HCT116 (cell line): ENCODE measurements at regions not wholly inside any gene's neighbourhood (a gene's known extent, or its start where the extent isn't known, plus 50 kb on each side); places are given as distances from the start of the nearest gene placed in this dataset.

ENCODE experiments used
- ATAC-seq: fragments of 200-7000 bp; cut with Tn5 transposase; 2 replicates; pipeline ENCODE4 v1.9.1; 2020; ENCODE audit warnings: mild to moderate bottlenecking, moderate library complexity
- BruUV-seq: library from RNA; stranded (reverse); fragments of 400-500 nt; replicated peaks from 2 replicates; lab custom pipeline; 2021; lab: Mats Ljungman, UMichigan
- CTCF ChIA-PET: fragments of 300-600 bp; sonication (Branson Sonifier 250); formaldehyde crosslinking; loops from one replicate; lab custom pipeline; 2021; ENCODE audit warnings: antibody characterized with exemption; lab: Charles Lee
- POLR2A ChIA-PET: fragments of 300-600, 350-600 bp; sonication (Branson Sonifier 250); formaldehyde crosslinking; loops from one replicate; lab custom pipeline; 2021; ENCODE audit warnings: antibody characterized with exemption; lab: Charles Lee
- RAD21 ChIA-PET, 2 experiments: fragments of 300-600 bp; sonication (Branson Sonifier 250); formaldehyde crosslinking; loops; one replicate each; lab custom pipeline; 2023; ENCODE audit warnings: low total read pairs in 2 of 2; ENCODE audit not compliant: uncharacterized antibody in 2 of 2, unreplicated experiment in 2 of 2, low non-redundant PET in 1 of 2; lab: Charles Lee
- DNase-seq: peaks from one replicate; pipeline ENCODE4 v3.0.0-alpha.2; 2010; ENCODE audit warnings: low read depth, low spot score
- H2AFZ ChIP-seq: fragments of 200-600 bp; shearing (Covaris generic), sonication (generic); 2 replicates; pipeline ENCODE4 v1.6.1; 2017; ENCODE audit warnings: low read depth, mixed run types, mixed read lengths, antibody characterized with exemption, low read length; ENCODE audit not compliant: poor library complexity, severe bottlenecking
- H3K27ac ChIP-seq: 2 replicates; pipeline ENCODE4 v1.5.1; 2012; ENCODE audit warnings: low read depth, low read length
- H3K27me3 ChIP-seq: fragments of 200-600 bp; sonication (generic); 2 replicates; pipeline ENCODE4 v1.6.1; 2016; ENCODE audit warnings: mixed run types, low read length, mixed read lengths; ENCODE audit not compliant: insufficient read depth
- H3K36me3 ChIP-seq, 2 experiments: fragments of 200-500 bp in 1 of 2; fragments of 200-600 bp in 1 of 2; sonication (Bioruptor generic) in 1 of 2; sonication (generic) in 1 of 2; 2 replicates each; pipeline versions ENCODE4 v1.5.1 to v1.6.1; 2014 to 2016; ENCODE audit warnings: low read length in 2 of 2, inconsistent platforms in 1 of 2, mixed read lengths in 1 of 2, mixed run types in 1 of 2; ENCODE audit not compliant: insufficient read depth in 2 of 2, control insufficient read depth in 1 of 2
- H3K4me1 ChIP-seq, 2 experiments: fragments of 200-600 bp in 1 of 2; sonication (generic) in 1 of 2; 2 replicates each; pipeline versions ENCODE4 v1.5.1 to v1.6.1; 2012 to 2017; ENCODE audit warnings: low read length in 2 of 2, inconsistent platforms in 1 of 2, mild to moderate bottlenecking in 1 of 2, mixed read lengths in 1 of 2, mixed run types in 1 of 2, moderate library complexity in 1 of 2; ENCODE audit not compliant: insufficient read depth in 2 of 2, control insufficient read depth in 1 of 2
- H3K4me2 ChIP-seq: fragments of 200-600 bp; sonication (generic); 2 replicates; pipeline ENCODE4 v1.6.1; 2017; ENCODE audit warnings: mixed run types, low read length, mixed read lengths
- H3K4me3 ChIP-seq, 2 experiments: fragments of 200-600 bp in 1 of 2; sonication (generic) in 1 of 2; replicated peaks in 1 of 2; 2 replicates each; pipeline ENCODE4 v1.5.1; 2011 to 2016; ENCODE audit warnings: low read length in 2 of 2, control low read depth in 1 of 2, low read depth in 1 of 2, mild to moderate bottlenecking in 1 of 2, mixed read lengths in 1 of 2, mixed run types in 1 of 2
- H3K79me2 ChIP-seq: fragments of 200-600 bp; sonication (generic); 2 replicates; pipeline ENCODE4 v1.6.1; 2017; ENCODE audit warnings: mild to moderate bottlenecking, mixed run types, low read length, moderate library complexity, mixed read lengths; ENCODE audit not compliant: insufficient read depth
- H3K9ac ChIP-seq: fragments of 200-600 bp; sonication (generic); 2 replicates; pipeline ENCODE4 v1.6.1; 2016; ENCODE audit warnings: low read length, mixed read lengths
- H3K9me2 ChIP-seq: fragments of 200-600 bp; sonication (generic), shearing (Covaris generic); 2 replicates; pipeline ENCODE4 v1.6.1; 2017; ENCODE audit warnings: mixed run types, mild to moderate bottlenecking, moderate library complexity; ENCODE audit not compliant: insufficient read depth
- H3K9me3 ChIP-seq, 2 experiments: fragments of 200-500 bp in 1 of 2; fragments of 200-600 bp in 1 of 2; sonication (Bioruptor generic) in 1 of 2; sonication (generic) in 1 of 2; 2 replicates each; pipeline ENCODE4 v1.6.1; 2014 to 2017; ENCODE audit warnings: low read length in 2 of 2, mixed read lengths in 2 of 2, inconsistent platforms in 1 of 2, low read depth in 1 of 2, mild to moderate bottlenecking in 1 of 2, mixed run types in 1 of 2, moderate library complexity in 1 of 2; ENCODE audit not compliant: control insufficient read depth in 1 of 2, insufficient read depth in 1 of 2
- H4K20me1 ChIP-seq: fragments of 200-600 bp; sonication (generic), shearing (Covaris generic); 2 replicates; pipeline ENCODE4 v1.6.1; 2017; ENCODE audit warnings: mixed run types, mild to moderate bottlenecking, moderate library complexity; ENCODE audit not compliant: insufficient read depth
- CEBPB ChIP-seq: IDR thresholded peaks from 2 replicates; pipeline ENCODE4 v1.6.1; 2012; ENCODE audit warnings: low read depth
- ELF1 ChIP-seq: IDR thresholded peaks from 2 replicates; pipeline ENCODE4 v1.6.1; 2012; ENCODE audit warnings: low read depth, borderline replicate concordance
- FOSL1 ChIP-seq: IDR thresholded peaks from 2 replicates; pipeline ENCODE4 v1.6.1; 2012; ENCODE audit warnings: low read depth
- JUND ChIP-seq: IDR thresholded peaks from 2 replicates; pipeline ENCODE4 v1.6.1; 2012
- MAX ChIP-seq: IDR thresholded peaks from 2 replicates; pipeline ENCODE4 v1.6.1; 2012
- POLR2A ChIP-seq: IDR thresholded peaks from 2 replicates; pipeline ENCODE4 v1.7.0; 2011; ENCODE audit warnings: borderline replicate concordance; ENCODE audit not compliant: insufficient read depth, insufficient read length; ENCODE audit errors: extremely low read depth
- POLR2AphosphoS5 ChIP-seq: IDR thresholded peaks from 2 replicates; pipeline ENCODE4 v1.6.1; 2011; ENCODE audit warnings: mild to moderate bottlenecking, low read depth, low read length, moderate library complexity
- REST ChIP-seq: IDR thresholded peaks from 2 replicates; pipeline ENCODE4 v1.6.1; 2012; ENCODE audit warnings: low read depth
- SP1 ChIP-seq: IDR thresholded peaks from 2 replicates; pipeline ENCODE4 v1.6.1; 2012; ENCODE audit warnings: low read depth
- SRF ChIP-seq: IDR thresholded peaks from 2 replicates; pipeline ENCODE4 v1.6.1; 2012; ENCODE audit warnings: low read depth
- YY1 ChIP-seq: IDR thresholded peaks from 2 replicates; pipeline ENCODE4 v1.6.1; 2011; ENCODE audit warnings: low read length, low read depth, moderate library complexity, mild to moderate bottlenecking; ENCODE audit not compliant: insufficient replicate concordance; ENCODE audit errors: extremely low read depth
- ZFX ChIP-seq: fragments of 450-650 bp; IDR thresholded peaks from 2 replicates; pipeline ENCODE4 v1.6.1; 2017
- intact Hi-C: fragments of 100-400 bp; cut with micrococcal nuclease; formaldehyde crosslinking; loops from 2 replicates; pipeline ENCODE4 v1.10.0; 2022

GRCh38 chr5:167839065-167839464, 452.4 kb upstream of the WWC1 start:
- H2AFZ ChIP-seq, result no peak overlapping the region
- H4K20me1 ChIP-seq, result no peaks in the 10 kb centered on the region

More at GRCh38 chr5:167839065-167839464, 452.4 kb upstream of the WWC1 start:
- H3K4me1 ChIP-seq, result no peaks in the 10 kb centered on the region
- H3K36me3 ChIP-seq, result no peaks in the 10 kb centered on the region
- DNase-seq (no peak), ATAC-seq (no peak)
- RAD21 ChIA-PET, result no interaction called here
- peaks cover 40% of the 10 kb centered on the region for H3K27me3 ChIP-seq
- H3K9me3 ChIP-seq, result no peaks in the 10 kb centered on the region
- no TSS peak for BruUV-seq
- TF ChIP-seq ZFX, result no peak
- no peak for TF ChIP-seq POLR2A
- TF ChIP-seq ELF1, result no peak
- no peak for TF ChIP-seq REST
- no peak for TF ChIP-seq SRF
- no peak for TF ChIP-seq YY1
- no peak for TF ChIP-seq FOSL1
- no peak for TF ChIP-seq JUND
- TF ChIP-seq POLR2AphosphoS5, result no peak
- no peak for TF ChIP-seq CEBPB
- no peak for TF ChIP-seq SP1
- TF ChIP-seq MAX, result no peak
- no peak overlapping the region for H3K4me3 ChIP-seq
- H3K4me2 ChIP-seq, result no peak overlapping the region
- no peak overlapping the region for H3K27ac ChIP-seq
- intact Hi-C loops, result no loop called here
- POLR2A ChIA-PET, result no interaction called here
- no peak overlapping the region for H3K9ac ChIP-seq
- CTCF ChIA-PET, result no interaction called here
- H3K79me2 ChIP-seq, result no peaks in the 10 kb centered on the region
- H3K9me2 ChIP-seq, result no peaks in the 10 kb centered on the region
